ENCODE measurements at regions not wholly inside any gene's neighbourhood (a gene's known extent, or its start where the extent isn't known, plus 50 kb on each side); places are given as distances from the start of the nearest gene placed in this dataset.
"Not testable (repeated sequence)": the region's sequence is repeated elsewhere in the genome, so short reads cannot be mapped to it uniquely, and the experiment has no call there.

- intact Hi-C loops (cut with DNase I), result no loop called here
- DNase-seq (no peak), ATAC-seq (no peak)
- Histone ChIP-seq H3K36me3 (no peaks in the 10 kb centered on the region), H3K4me1 (no peaks in the 10 kb centered on the region), H3K9me3 (no peaks in the 10 kb centered on the region), H3K27me3 (ENCODE audit: low read depth) (no peaks in the 10 kb centered on the region), H3K27ac (no peak overlapping the region), H3K4me3 (no peak overlapping the region)
- TF ChIP-seq, protein P1, sequence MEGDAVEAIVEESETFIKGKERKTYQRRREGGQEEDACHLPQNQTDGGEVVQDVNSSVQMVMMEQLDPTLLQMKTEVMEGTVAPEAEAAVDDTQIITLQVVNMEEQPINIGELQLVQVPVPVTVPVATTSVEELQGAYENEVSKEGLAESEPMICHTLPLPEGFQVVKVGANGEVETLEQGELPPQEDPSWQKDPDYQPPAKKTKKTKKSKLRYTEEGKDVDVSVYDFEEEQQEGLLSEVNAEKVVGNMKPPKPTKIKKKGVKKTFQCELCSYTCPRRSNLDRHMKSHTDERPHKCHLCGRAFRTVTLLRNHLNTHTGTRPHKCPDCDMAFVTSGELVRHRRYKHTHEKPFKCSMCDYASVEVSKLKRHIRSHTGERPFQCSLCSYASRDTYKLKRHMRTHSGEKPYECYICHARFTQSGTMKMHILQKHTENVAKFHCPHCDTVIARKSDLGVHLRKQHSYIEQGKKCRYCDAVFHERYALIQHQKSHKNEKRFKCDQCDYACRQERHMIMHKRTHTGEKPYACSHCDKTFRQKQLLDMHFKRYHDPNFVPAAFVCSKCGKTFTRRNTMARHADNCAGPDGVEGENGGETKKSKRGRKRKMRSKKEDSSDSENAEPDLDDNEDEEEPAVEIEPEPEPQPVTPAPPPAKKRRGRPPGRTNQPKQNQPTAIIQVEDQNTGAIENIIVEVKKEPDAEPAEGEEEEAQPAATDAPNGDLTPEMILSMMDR (IDR thresholded peaks at IDR 0.05), result no peak
Measured at GRCh38 chr14:84468153-84468552, 1061.8 kb upstream of the FLRT2 start.

- no peak for ATAC-seq
- intact Hi-C loops (cut with DNase I), result no loop called here
- TF ChIP-seq, protein P1 (IDR thresholded peaks at IDR 0.05), result no peak
Measured at GRCh38 chr14:84477996-84478395, 1051.9 kb upstream of the FLRT2 start.

GRCh38 chr14:84482256-84483071 is 1047.5 kb upstream of the FLRT2 start:
- DNase-seq, result no peak
- H3K27ac ChIP-seq, result no peak overlapping the region
- no peaks in the 10 kb centered on the region for H3K27me3 ChIP-seq (ENCODE audit: low read depth)
- no peaks in the 10 kb centered on the region for H3K4me1 ChIP-seq
- TF ChIP-seq, protein P1 (IDR thresholded peaks at IDR 0.05), result no peak
- no peaks in the 10 kb centered on the region for H3K36me3 ChIP-seq
- no peak overlapping the region for H3K4me3 ChIP-seq
- no peaks in the 10 kb centered on the region for H3K9me3 ChIP-seq
- no peak for ATAC-seq
- intact Hi-C loops (cut with DNase I), result no loop called here

More at GRCh38 chr14:84477996-84478395, 1051.9 kb upstream of the FLRT2 start:
- no peaks in the 10 kb centered on the region for H3K27me3 ChIP-seq (ENCODE audit: low read depth)
- no peak for DNase-seq
- H3K9me3 ChIP-seq, result no peaks in the 10 kb centered on the region
- H3K27ac ChIP-seq, result no peak overlapping the region
- H3K4me1 ChIP-seq, result no peaks in the 10 kb centered on the region
- no peak overlapping the region for H3K4me3 ChIP-seq
- no peaks in the 10 kb centered on the region for H3K36me3 ChIP-seq

- DNase-seq (no peak), ATAC-seq (no peak)
- no peak overlapping the region for H3K27ac ChIP-seq
- H3K9me3 ChIP-seq, result no peaks in the 10 kb centered on the region
- no peaks in the 10 kb centered on the region for H3K27me3 ChIP-seq (ENCODE audit: low read depth)
- H3K4me1 ChIP-seq, result no peaks in the 10 kb centered on the region
- no peak overlapping the region for H3K4me3 ChIP-seq
- TF ChIP-seq, protein P1 (IDR thresholded peaks at IDR 0.05), result no peak
- H3K36me3 ChIP-seq, result no peaks in the 10 kb centered on the region
- intact Hi-C loops (cut with DNase I), result no loop called here
Measured at GRCh38 chr14:84483072-84483420, 1046.9 kb upstream of the FLRT2 start.

DNA sequence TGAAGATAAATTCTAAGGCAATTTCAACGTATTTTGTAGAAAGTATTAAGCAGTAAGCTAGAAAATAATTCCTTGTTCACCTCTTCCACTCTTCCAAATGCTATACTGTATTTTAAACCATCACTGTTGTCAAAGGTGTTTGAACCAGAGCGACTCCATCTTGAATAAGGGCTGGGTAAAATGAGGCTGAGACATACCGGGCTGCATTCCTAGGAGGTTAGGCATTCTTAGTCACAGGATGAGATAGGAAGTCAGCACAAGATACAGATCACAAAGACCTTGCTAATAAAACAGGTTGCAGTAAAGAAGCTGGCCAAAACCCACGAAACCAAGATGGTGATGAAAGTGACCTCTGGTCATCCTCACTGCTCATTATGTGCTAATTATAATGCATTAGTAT is 1045.7 kb upstream of the FLRT2 start:
- intact Hi-C loops (cut with DNase I); H3K27me3 ChIP-seq (ENCODE audit: low read depth); H3K9me3 ChIP-seq; H3K27ac ChIP-seq; H3K4me1 ChIP-seq; ATAC-seq; DNase-seq; H3K36me3 ChIP-seq; H3K4me3 ChIP-seq: not testable (repeated sequence)

DNA sequence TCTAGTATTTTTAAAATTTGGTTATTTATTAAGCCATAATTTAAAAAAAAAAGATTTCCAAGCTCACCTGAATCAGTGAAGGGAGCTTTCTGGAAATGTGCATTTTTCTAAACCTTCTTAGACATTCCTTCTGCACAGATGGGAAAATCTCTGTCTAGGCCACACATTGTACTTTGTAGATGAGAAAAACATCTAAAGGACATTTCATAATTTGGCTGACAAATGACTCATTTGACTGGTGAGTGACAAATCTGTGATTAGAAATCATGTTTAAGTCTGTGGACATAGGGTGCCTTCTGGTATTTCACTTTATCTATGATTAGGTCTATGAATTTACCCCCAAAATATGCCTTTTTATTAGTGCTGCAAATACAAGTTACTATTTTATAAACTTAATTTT is 1044.9 kb upstream of the FLRT2 start:
- Histone ChIP-seq H3K4me3 (no peak overlapping the region), H3K9me3 (no peaks in the 10 kb centered on the region), H3K4me1 (no peaks in the 10 kb centered on the region), H3K36me3 (no peaks in the 10 kb centered on the region), H3K27ac (no peak overlapping the region), H3K27me3 (ENCODE audit: low read depth) (no peaks in the 10 kb centered on the region)
- TF ChIP-seq, protein P1 (IDR thresholded peaks at IDR 0.05), result no peak
- ATAC-seq (no peak), DNase-seq (no peak)
- intact Hi-C loops (cut with DNase I), result no loop called here
